Choroid plexus epithelial cell (primary cell): ENCODE measurements at regions not wholly inside any gene's neighbourhood (a gene's known extent, or its start where the extent isn't known, plus 50 kb on each side); places are given as distances from the start of the nearest gene placed in this dataset.

Source experiments
- DNase-seq: peaks from one replicate; pipeline ENCODE4 v3.0.0-alpha.2; 2010; ENCODE audit warnings: low read depth
- H3K4me3 ChIP-seq: 2 replicates; pipeline ENCODE4 v1.5.1; 2011; ENCODE audit warnings: low read depth, mild to moderate bottlenecking, control low read depth, low read length, moderate library complexity
- TF ChIP-seq, protein P1 (sequence below): conservative IDR thresholded peaks from 2 replicates; pipeline ENCODE4 v1.5.1; 2011; ENCODE audit warnings: low read depth, mild to moderate bottlenecking, control low read depth, inconsistent platforms, low read length, moderate library complexity

DNA sequence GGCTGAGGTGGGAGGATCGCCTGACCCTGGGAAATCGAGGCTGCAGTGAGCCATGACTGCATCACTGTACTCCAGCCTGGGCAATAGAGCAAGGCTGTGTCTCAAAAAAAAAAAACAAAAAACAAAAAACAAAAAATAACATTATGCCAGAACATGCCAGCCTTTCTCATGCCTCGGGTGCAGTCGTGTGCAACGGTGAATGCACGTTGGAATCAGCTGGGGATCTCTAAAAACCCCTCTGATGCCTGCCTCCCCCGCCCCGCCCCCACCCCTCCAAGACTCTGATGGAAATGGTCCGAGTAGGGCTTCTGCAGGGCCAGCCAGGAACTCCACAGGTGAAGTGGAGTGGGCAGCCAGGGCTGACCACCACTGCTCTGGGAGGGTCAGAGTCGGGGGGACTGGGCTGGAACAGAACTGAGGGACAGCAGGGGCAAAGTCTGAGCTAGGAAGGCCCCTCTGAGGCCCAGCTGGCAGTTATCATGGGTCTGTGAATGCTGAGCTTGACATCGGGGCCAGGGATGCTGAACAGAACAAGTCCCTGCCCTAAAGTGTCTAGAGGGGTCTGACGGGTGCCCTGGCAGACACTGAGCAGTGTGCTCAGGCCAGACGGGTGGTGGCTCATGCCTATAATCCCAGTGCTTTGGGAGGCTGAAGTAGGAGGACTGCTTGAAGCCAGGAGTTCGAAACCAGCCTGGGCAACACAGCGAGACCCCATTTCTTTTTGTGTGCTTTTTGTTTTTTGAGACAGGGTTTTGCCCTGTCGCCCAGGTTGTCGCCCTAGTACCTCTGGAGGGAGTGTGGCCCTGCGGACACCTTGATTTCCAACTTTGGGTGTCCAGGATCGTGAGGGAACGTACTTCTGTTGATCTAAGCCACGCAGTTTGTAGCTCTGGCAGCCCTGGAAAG, 193.4 kb upstream of the GSE1 start:
- TF ChIP-seq, protein P1, sequence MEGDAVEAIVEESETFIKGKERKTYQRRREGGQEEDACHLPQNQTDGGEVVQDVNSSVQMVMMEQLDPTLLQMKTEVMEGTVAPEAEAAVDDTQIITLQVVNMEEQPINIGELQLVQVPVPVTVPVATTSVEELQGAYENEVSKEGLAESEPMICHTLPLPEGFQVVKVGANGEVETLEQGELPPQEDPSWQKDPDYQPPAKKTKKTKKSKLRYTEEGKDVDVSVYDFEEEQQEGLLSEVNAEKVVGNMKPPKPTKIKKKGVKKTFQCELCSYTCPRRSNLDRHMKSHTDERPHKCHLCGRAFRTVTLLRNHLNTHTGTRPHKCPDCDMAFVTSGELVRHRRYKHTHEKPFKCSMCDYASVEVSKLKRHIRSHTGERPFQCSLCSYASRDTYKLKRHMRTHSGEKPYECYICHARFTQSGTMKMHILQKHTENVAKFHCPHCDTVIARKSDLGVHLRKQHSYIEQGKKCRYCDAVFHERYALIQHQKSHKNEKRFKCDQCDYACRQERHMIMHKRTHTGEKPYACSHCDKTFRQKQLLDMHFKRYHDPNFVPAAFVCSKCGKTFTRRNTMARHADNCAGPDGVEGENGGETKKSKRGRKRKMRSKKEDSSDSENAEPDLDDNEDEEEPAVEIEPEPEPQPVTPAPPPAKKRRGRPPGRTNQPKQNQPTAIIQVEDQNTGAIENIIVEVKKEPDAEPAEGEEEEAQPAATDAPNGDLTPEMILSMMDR, result no peak
- no peak for DNase-seq
- H3K4me3 ChIP-seq, result no peak overlapping the region

DNA sequence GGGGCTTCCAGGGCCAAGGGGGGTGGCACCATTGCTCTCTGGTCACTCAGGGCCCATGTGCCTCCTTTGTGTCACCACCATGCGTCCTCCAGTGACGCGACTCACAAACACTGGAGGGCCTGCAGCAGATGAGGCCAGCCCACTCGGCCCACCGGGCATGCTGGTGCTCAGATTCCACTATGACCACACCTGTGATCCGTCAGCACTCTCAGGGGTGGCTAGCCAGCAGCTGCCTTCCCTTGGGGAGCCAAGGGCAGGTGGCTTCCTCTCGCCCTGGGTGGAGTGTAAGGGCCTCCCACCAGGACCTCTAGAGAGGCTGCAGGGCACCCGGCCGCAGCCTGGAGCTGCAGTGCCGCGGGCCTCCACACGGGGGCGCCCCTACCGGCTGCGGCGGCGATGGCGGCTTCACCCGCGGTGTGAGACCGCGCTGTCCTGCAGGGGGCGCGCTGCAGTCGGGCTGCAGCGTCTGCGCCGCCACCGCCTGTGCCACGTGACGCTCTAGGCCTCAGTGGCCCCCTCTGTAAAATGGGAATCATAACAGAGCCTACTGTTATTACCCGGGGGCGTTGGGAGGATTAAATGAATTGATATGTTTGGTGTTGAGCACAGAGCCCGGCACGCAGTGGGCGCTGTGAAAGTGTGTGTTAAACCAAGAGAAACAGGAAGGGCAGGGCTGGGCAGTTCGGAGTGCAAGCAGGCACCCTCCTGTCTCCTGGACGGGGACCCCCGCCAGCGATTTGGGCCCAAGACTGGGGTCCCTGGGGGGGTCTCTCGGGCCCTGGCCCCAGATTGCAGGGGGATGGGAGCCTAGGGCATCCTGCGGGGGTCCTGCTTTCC, 192.4 kb upstream of the GSE1 start:
- H3K4me3 ChIP-seq, result no peak overlapping the region
- TF ChIP-seq, protein P1, result peak; percentile 72
- peak; percentile 51 for DNase-seq

DNA sequence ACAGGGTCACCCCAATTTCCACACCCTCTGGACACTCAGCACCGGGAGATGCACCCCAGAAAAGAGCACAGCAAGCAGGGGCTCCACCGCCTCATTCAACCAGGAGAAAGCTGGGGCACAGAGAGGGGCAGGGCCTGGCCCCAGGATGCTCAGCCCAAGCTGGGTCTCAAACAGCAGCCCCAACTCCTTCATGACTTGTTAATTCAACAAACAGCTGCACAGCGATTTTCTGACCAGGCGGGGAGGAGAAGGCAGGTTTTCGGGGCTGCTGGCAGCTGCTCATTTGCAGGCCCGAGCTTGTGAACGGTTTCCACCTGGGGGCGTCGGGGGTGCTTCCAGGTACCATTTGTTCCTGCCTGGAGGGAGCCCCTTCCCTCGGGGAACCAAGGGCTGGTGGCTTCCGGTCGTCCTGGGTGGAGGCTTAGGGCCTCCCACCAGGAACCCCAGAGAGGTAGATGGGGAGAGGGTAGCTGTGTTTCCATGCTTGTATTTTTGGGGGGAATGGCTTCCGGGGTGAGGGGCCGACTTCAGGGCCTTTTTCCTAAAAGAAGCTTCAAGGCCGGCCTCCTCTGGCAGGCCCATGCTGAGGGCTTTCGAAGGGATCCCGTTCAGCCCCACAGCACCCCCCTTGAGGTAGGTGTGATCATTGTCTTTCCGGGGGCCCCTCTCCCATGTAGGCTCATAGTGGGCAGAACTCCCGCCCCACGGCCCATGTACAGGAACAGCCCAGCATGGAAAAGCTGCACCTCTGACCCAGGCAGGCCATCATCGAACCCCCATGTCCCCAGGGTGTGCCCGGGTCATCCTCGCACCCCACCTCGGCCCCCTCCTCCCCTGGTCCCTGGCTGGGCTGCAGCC, 191.6 kb upstream of the GSE1 start:
- TF ChIP-seq, protein P1, result no peak
- no peak for DNase-seq

DNA sequence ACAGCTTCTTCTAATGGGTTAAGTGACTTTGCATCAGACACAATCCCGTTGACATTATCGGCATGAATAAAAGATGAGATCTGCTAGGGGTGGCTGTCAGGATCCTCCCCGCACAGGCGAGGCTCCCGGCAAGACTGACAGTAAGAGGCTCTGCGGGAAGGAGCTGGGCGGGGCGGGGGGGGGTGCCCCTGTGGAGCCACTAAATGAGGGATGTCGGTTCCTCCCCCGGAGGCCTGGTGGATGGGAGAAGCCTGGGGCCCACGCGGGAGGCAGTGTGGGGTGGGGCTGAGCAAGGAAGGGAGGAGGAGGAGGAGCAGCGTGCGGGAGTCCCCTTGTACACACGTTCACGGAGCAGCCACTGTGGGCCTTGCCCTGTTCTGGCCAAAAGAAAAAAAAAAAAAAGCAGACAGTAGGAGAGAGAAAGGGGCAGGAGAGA, 190.9 kb upstream of the GSE1 start:
- TF ChIP-seq, protein P1, result no peak
- peak; percentile 36 for DNase-seq
- no peak overlapping the region for H3K4me3 ChIP-seq

More for the DNA sequence above, 191.6 kb upstream of the GSE1 start:
- H3K4me3 ChIP-seq, result no peak overlapping the region

DNA sequence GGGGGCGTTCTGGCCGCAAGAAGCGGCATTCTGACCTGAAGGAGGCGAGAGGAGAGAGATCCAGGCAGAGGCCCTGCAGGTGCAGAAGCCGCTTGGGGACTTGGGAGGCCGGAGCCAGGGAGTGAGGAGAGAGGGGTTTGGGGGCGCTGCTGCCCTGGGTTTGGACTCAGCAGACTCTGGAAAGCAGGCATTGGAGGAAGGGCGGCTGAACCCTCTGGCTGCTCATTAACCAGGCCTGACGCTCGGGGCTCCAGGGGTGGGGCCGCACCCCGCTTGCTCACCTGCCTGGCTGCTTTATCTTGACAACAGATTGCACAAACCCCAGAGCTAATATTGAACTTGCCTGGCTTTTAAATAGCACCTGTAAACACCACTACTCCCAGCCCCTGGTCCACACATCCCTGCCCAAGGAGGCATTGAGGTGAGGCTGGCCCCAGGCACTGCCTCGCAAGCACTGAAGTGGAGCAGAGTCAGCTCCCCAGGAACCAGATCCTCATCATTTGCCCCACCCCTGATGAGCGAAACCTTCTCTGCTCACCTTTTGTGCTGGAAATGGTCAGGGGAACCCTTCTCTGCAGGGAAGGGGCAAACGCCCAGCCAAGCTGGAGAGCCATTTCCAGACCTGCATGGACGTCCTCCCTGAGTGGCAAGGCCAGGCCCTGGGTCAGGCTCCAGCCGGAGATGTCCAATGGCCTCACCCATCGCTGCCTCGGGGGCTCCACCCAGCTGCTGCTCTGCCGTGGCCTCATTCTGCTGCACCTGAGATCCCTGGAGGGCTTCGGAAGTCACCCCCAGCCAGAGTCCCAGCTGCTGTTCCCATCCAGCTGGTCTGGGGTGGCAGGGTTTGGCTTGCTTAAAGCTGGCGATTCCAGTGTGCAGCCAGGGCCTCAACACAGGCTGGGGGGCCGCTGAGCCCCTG, 190.2 kb upstream of the GSE1 start:
- no peak for DNase-seq
- TF ChIP-seq, protein P1, result no peak
- no peak overlapping the region for H3K4me3 ChIP-seq

DNA sequence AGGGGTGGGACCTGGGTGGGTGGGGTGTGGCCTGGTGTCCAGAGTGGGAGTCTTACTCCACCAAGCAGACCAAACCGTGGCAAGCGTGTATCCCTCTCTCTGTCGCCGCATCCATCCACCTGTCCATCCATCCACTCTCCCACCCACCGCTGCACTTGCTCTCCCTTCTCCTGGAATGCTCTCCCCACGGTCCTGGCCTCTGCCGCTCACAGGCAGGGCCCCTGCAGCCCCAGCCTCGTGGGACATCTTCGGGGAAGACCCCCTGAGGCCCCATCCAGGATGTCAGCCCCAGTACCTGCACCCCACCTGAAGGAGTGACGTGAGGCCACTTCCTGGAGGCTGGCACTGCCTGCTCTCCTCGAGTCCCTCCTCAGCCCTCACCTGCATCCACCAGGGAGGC, 189.5 kb upstream of the GSE1 start:
- DNase-seq, result no peak
- TF ChIP-seq, protein P1, result no peak
- H3K4me3 ChIP-seq, result no peak overlapping the region
